Endodermal cell (in vitro differentiated cells): ENCODE measurements at regions not wholly inside any gene's neighbourhood (a gene's known extent, or its start where the extent isn't known, plus 50 kb on each side); places are given as distances from the start of the nearest gene placed in this dataset.

Experiments used
- DNase-seq: peaks from one replicate; pipeline ENCODE4 v3.0.0-alpha.2; 2017
- H3K27ac ChIP-seq: 2 replicates; pipeline ENCODE4 v1.5.1; 2013; ENCODE audit warnings: mild to moderate bottlenecking, low read depth, low read length, moderate library complexity
- H3K27me3 ChIP-seq: 2 replicates; pipeline ENCODE4 v1.6.1; 2013; ENCODE audit warnings: mild to moderate bottlenecking, low read length, moderate library complexity; ENCODE audit not compliant: insufficient read depth, control insufficient read depth, poor library complexity, severe bottlenecking
- H3K36me3 ChIP-seq: 2 replicates; pipeline ENCODE4 v1.7.0; 2013; ENCODE audit warnings: mild to moderate bottlenecking, low read length, moderate library complexity; ENCODE audit not compliant: control insufficient read depth, insufficient read depth
- H3K4me1 ChIP-seq: one replicate; pipeline ENCODE4 v1.7.0; 2013; ENCODE audit warnings: low read length; ENCODE audit not compliant: control insufficient read depth, insufficient read depth
- H3K4me3 ChIP-seq: 2 replicates; pipeline ENCODE4 v1.5.1; 2013; ENCODE audit warnings: mild to moderate bottlenecking, low read length, moderate library complexity
- H3K9ac ChIP-seq: 2 replicates; pipeline ENCODE4 v1.6.1; 2013; ENCODE audit warnings: mild to moderate bottlenecking, low read length, moderate library complexity; ENCODE audit not compliant: poor library complexity, severe bottlenecking; ENCODE audit errors: extremely low read depth
- H3K9me3 ChIP-seq: 2 replicates; pipeline ENCODE4 v1.6.1; 2013; ENCODE audit warnings: mild to moderate bottlenecking, low read length, moderate library complexity; ENCODE audit not compliant: control insufficient read depth
- H3K27ac Mint-ChIP-seq: 2 replicates; pipeline ENCODE4 v1.8.0; 2020; ENCODE audit warnings: mixed read lengths
- H3K27me3 Mint-ChIP-seq: 2 replicates; pipeline ENCODE4 v1.8.0; 2021; ENCODE audit warnings: mild to moderate bottlenecking, mixed read lengths; ENCODE audit not compliant: insufficient read depth
- H3K36me3 Mint-ChIP-seq: 2 replicates; pipeline ENCODE4 v1.8.0; 2020; ENCODE audit warnings: low read depth, mixed read lengths
- H3K4me1 Mint-ChIP-seq: 2 replicates; pipeline ENCODE4 v1.8.0; 2020; ENCODE audit warnings: mixed read lengths
- H3K4me3 Mint-ChIP-seq: 2 replicates; pipeline ENCODE4 v1.8.0; 2020; ENCODE audit warnings: mild to moderate bottlenecking, moderate library complexity, mixed read lengths
- H3K9me3 Mint-ChIP-seq: 2 replicates; pipeline ENCODE4 v1.8.0; 2020; ENCODE audit warnings: mild to moderate bottlenecking, mixed read lengths
- CTCF ChIP-seq: fragments of 200-600 bp; sonication (generic); conservative IDR thresholded peaks from 2 replicates; pipeline ENCODE4 v1.5.0; 2021; ENCODE audit warnings: antibody characterized with exemption, mild to moderate bottlenecking
- WGBS, 2 experiments: methylation state at CpG; one replicate each; pipeline versions ENCODE4 v1.1.5 to v1.1.7; 2013; ENCODE audit warnings: missing lambda C conversion rate in 2 of 2, mixed read lengths in 1 of 2; ENCODE audit not compliant: insufficient coverage in 1 of 2, insufficient read length in 1 of 2; 5-methylcytosine and 5-hydroxymethylcytosine counted together

DNA sequence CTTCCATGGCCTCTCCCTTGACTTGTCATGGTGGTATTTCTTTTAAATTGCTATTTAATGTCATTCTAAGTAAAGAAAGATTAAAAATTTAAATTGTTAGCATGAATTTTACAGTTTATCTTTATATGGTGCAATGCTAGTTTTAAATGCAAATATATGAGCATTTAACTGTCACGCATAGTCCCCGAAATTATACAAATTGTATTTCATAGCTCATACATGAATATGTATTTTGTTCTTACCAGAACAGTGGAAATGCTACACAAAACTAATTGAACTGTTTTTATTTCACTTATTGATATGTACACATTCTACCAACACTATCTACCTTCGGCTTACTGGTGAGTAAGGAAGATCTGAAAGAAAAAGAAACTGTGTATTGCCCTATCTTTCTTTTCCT is 125.8 kb downstream of the CARTPT start:
- H3K36me3 ChIP-seq = no peaks in the 10 kb centered on the region
- H3K4me1 ChIP-seq = no peaks in the 10 kb centered on the region
- H3K27ac Mint-ChIP-seq = no peak overlapping the region
- no peak for DNase-seq
- no peaks in the 10 kb centered on the region for H3K4me1 Mint-ChIP-seq
- no peak overlapping the region for H3K4me3 ChIP-seq
- H3K27ac ChIP-seq = no peak overlapping the region
- no peak for TF ChIP-seq CTCF
- no peak overlapping the region for H3K4me3 Mint-ChIP-seq
- H3K27me3 Mint-ChIP-seq = peaks cover 2% of the 10 kb centered on the region
- peaks cover 25% of the 10 kb centered on the region for H3K9me3 Mint-ChIP-seq
- no peaks in the 10 kb centered on the region for H3K27me3 ChIP-seq
- 50% methylated on average over 2 of the region's 3 CpGs; no CpG with 5 or more reads in 1 of the 2 experiments for WGBS, 2 experiments
- H3K9ac ChIP-seq = no peak overlapping the region
- H3K9me3 ChIP-seq = peaks cover 23% of the 10 kb centered on the region
- H3K36me3 Mint-ChIP-seq = peaks cover 4% of the 10 kb centered on the region

DNA sequence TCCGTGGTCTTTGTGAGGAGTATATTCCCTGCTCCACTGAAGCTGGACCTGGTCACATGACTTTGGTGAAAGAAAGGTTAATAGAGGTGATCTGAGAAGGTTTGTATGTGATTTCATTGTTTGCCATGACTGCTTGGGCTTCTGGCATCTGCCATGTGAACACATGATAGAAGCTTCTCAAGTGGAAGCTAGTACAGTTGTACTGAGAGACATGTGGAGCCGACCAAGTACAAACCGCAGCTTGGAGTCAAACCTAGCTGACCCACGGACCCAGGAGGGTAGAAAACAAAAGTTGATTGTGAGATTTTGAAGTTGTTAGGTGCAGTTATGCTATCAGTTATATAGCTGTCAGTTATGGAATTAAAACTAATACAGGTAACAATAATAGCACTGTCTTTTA is 140.4 kb downstream of the CARTPT start:
- H3K4me1 ChIP-seq = no peaks in the 10 kb centered on the region
- H3K27me3 Mint-ChIP-seq = no peaks in the 10 kb centered on the region
- 72 to 100% methylated on average over 3 to 4 of the region's 4 CpGs for WGBS, 2 experiments

GRCh38 chr5:71860048-71860447 is 141.0 kb downstream of the CARTPT start:
- no peaks in the 10 kb centered on the region for H3K4me1 ChIP-seq
- H3K27ac ChIP-seq = no peak overlapping the region
- Mint-ChIP-seq H3K4me3 (no peak overlapping the region), H3K27ac (peak overlapping the region; percentile 62), H3K27me3 (no peaks in the 10 kb centered on the region), H3K9me3 (peaks cover 23% of the 10 kb centered on the region), H3K36me3 (peaks cover 4% of the 10 kb centered on the region), H3K4me1 (peaks cover 11% of the 10 kb centered on the region)
- WGBS, 2 experiments = 73 to 85% methylated on average over 3 of the region's 3 CpGs
- TF ChIP-seq CTCF = no peak
- peak; percentile 61 for DNase-seq
- H3K9ac ChIP-seq = no peak overlapping the region
- H3K27me3 ChIP-seq = no peaks in the 10 kb centered on the region
- H3K9me3 ChIP-seq = peaks cover 8% of the 10 kb centered on the region
- H3K36me3 ChIP-seq = no peaks in the 10 kb centered on the region
- no peak overlapping the region for H3K4me3 ChIP-seq

More for the DNA sequence above, 140.4 kb downstream of the CARTPT start:
- DNase-seq = no peak
- Mint-ChIP-seq H3K9me3 (peaks cover 28% of the 10 kb centered on the region), H3K27ac (no peak overlapping the region), H3K4me1 (peaks cover 11% of the 10 kb centered on the region), H3K36me3 (peaks cover 4% of the 10 kb centered on the region), H3K4me3 (no peak overlapping the region)
- no peaks in the 10 kb centered on the region for H3K27me3 ChIP-seq
- no peak overlapping the region for H3K4me3 ChIP-seq
- peaks cover 13% of the 10 kb centered on the region for H3K9me3 ChIP-seq
- H3K27ac ChIP-seq = no peak overlapping the region
- no peak overlapping the region for H3K9ac ChIP-seq
- H3K36me3 ChIP-seq = no peaks in the 10 kb centered on the region
- TF ChIP-seq CTCF = no peak
